ENCODE measurements at regions not wholly inside any gene's neighbourhood (a gene's known extent, or its start where the extent isn't known, plus 50 kb on each side); places are given as distances from the start of the nearest gene placed in this dataset.

DNA sequence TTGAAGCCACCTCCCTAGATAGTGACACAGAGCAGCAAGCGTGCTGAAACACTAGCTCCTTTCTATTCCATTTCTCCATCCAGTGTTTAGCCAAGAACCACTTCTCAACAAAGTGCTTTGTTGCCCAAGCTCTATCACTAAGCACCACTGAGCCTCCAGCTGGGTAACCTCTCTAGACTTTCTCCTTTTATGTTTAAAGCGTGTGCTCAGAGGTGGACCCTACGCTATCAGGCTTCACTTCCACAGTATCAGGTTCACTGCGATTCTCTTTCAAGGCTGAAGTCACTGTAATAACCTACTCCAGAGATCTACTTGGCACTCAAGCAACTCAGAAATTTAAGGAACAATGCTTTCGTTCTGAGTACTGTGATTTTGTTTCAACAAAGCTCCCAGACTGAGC lies 197.9 kb downstream of the LNPK start:
- TF ChIP-seq, protein P1, sequence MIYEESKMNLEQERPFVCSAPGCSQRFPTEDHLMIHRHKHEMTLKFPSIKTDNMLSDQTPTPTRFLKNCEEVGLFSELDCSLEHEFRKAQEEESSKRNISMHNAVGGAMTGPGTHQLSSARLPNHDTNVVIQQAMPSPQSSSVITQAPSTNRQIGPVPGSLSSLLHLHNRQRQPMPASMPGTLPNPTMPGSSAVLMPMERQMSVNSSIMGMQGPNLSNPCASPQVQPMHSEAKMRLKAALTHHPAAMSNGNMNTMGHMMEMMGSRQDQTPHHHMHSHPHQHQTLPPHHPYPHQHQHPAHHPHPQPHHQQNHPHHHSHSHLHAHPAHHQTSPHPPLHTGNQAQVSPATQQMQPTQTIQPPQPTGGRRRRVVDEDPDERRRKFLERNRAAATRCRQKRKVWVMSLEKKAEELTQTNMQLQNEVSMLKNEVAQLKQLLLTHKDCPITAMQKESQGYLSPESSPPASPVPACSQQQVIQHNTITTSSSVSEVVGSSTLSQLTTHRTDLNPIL (CRISPR knock-in tag; IDR thresholded peaks at IDR 0.05; ENCODE audit: low read depth): no peak
- TF ChIP-seq RARB (CRISPR knock-in tag; IDR thresholded peaks at IDR 0.05) (no peak), TCF4 (CRISPR knock-in tag; IDR thresholded peaks at IDR 0.05; ENCODE audit: borderline replicate concordance) (no peak), ZFP3 (CRISPR knock-in tag; IDR thresholded peaks at IDR 0.05) (no peak), ZFP30 (CRISPR knock-in tag; IDR thresholded peaks at IDR 0.05) (no peak), OSR1 (CRISPR knock-in tag; IDR thresholded peaks at IDR 0.05) (no peak), BACH2 (CRISPR knock-in tag; IDR thresholded peaks at IDR 0.05; ENCODE audit: borderline replicate concordance) (no peak), GLIS3 (CRISPR knock-in tag; IDR thresholded peaks at IDR 0.05) (no peak), ZNF565 (CRISPR knock-in tag; conservative IDR thresholded peaks at IDR 0.05; ENCODE audit: low read depth) (no peak)
- TF ChIP-seq, protein P2, sequence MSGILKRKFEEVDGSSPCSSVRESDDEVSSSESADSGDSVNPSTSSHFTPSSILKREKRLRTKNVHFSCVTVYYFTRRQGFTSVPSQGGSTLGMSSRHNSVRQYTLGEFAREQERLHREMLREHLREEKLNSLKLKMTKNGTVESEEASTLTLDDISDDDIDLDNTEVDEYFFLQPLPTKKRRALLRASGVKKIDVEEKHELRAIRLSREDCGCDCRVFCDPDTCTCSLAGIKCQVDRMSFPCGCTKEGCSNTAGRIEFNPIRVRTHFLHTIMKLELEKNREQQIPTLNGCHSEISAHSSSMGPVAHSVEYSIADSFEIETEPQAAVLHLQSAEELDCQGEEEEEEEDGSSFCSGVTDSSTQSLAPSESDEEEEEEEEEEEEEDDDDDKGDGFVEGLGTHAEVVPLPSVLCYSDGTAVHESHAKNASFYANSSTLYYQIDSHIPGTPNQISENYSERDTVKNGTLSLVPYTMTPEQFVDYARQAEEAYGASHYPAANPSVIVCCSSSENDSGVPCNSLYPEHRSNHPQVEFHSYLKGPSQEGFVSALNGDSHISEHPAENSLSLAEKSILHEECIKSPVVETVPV (CRISPR knock-in tag; IDR thresholded peaks at IDR 0.05): no peak
- TF ChIP-seq, protein P3, sequence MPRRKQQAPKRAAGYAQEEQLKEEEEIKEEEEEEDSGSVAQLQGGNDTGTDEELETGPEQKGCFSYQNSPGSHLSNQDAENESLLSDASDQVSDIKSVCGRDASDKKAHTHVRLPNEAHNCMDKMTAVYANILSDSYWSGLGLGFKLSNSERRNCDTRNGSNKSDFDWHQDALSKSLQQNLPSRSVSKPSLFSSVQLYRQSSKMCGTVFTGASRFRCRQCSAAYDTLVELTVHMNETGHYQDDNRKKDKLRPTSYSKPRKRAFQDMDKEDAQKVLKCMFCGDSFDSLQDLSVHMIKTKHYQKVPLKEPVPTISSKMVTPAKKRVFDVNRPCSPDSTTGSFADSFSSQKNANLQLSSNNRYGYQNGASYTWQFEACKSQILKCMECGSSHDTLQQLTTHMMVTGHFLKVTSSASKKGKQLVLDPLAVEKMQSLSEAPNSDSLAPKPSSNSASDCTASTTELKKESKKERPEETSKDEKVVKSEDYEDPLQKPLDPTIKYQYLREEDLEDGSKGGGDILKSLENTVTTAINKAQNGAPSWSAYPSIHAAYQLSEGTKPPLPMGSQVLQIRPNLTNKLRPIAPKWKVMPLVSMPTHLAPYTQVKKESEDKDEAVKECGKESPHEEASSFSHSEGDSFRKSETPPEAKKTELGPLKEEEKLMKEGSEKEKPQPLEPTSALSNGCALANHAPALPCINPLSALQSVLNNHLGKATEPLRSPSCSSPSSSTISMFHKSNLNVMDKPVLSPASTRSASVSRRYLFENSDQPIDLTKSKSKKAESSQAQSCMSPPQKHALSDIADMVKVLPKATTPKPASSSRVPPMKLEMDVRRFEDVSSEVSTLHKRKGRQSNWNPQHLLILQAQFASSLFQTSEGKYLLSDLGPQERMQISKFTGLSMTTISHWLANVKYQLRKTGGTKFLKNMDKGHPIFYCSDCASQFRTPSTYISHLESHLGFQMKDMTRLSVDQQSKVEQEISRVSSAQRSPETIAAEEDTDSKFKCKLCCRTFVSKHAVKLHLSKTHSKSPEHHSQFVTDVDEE (CRISPR knock-in tag; IDR thresholded peaks at IDR 0.05): no peak
